HFFc6 (cell line): ENCODE measurements at regions not wholly inside any gene's neighbourhood (a gene's known extent, or its start where the extent isn't known, plus 50 kb on each side); places are given as distances from the start of the nearest gene placed in this dataset.
"Not testable (repeated sequence)": the region's sequence is repeated elsewhere in the genome, so short reads cannot be mapped to it uniquely, and the experiment has no call there.

ENCODE experiments used
- DNase-seq: peaks from one replicate; pipeline ENCODE4 v3.0.0-alpha.2; 2018
- H3K27ac Mint-ChIP-seq: 2 replicates; pipeline ENCODE4 v1.8.0; 2020; ENCODE audit warnings: mild to moderate bottlenecking, mixed read lengths
- H3K27me3 Mint-ChIP-seq: 2 replicates; pipeline ENCODE4 v1.8.0; 2021; ENCODE audit warnings: mild to moderate bottlenecking, moderate library complexity, mixed read lengths; ENCODE audit not compliant: insufficient read depth
- H3K36me3 Mint-ChIP-seq: 2 replicates; pipeline ENCODE4 v1.8.0; 2021; ENCODE audit warnings: low read depth, mixed read lengths
- H3K4me1 Mint-ChIP-seq: 2 replicates; pipeline ENCODE4 v1.8.0; 2020; ENCODE audit warnings: low read depth, mixed read lengths
- H3K4me3 Mint-ChIP-seq: 2 replicates; pipeline ENCODE4 v1.8.0; 2020; ENCODE audit warnings: mild to moderate bottlenecking, moderate library complexity, mixed read lengths
- H3K9me3 Mint-ChIP-seq: 2 replicates; pipeline ENCODE4 v1.8.0; 2020; ENCODE audit warnings: mild to moderate bottlenecking, mixed read lengths
- CTCF ChIP-seq: fragments of 200-600 bp; sonication (generic); IDR thresholded peaks from 2 replicates; pipeline ENCODE4 v1.5.0; 2021; ENCODE audit warnings: antibody characterized with exemption, mild to moderate bottlenecking

- Mint-ChIP-seq H3K4me1 (peaks cover 11% of the 10 kb centered on the region), H3K36me3 (no peaks in the 10 kb centered on the region), H3K9me3 (no peaks in the 10 kb centered on the region), H3K27me3 (peaks cover 10% of the 10 kb centered on the region; the same call in 1 of the 2 replicates), H3K4me3 (no peak overlapping the region), H3K27ac (no peak overlapping the region)
- no peak for DNase-seq
- TF ChIP-seq CTCF: no peak
Observed at GRCh38 chr6:14235653-14236356, 118.2 kb downstream of the CD83 start.

GRCh38 chr6:14239097-14239496 lies 121.5 kb downstream of the CD83 start:
- H3K36me3 Mint-ChIP-seq: no peaks in the 10 kb centered on the region
- no peaks in the 10 kb centered on the region for H3K4me1 Mint-ChIP-seq
- DNase-seq: no peak
- H3K9me3 Mint-ChIP-seq: no peaks in the 10 kb centered on the region
- no peak overlapping the region for H3K4me3 Mint-ChIP-seq
- no peak overlapping the region for H3K27ac Mint-ChIP-seq
- TF ChIP-seq CTCF: no peak
- peaks cover 3% of the 10 kb centered on the region; the same call in 1 of the 2 replicates for H3K27me3 Mint-ChIP-seq

GRCh38 chr6:14240411-14241166 lies 123.0 kb downstream of the CD83 start:
- Mint-ChIP-seq H3K27me3 (peaks cover 3% of the 10 kb centered on the region; the same call in 1 of the 2 replicates), H3K4me3 (no peak overlapping the region), H3K27ac (no peak overlapping the region), H3K9me3 (no peaks in the 10 kb centered on the region), H3K36me3 (no peaks in the 10 kb centered on the region), H3K4me1 (no peaks in the 10 kb centered on the region)
- TF ChIP-seq CTCF: no peak
- no peak for DNase-seq

DNA sequence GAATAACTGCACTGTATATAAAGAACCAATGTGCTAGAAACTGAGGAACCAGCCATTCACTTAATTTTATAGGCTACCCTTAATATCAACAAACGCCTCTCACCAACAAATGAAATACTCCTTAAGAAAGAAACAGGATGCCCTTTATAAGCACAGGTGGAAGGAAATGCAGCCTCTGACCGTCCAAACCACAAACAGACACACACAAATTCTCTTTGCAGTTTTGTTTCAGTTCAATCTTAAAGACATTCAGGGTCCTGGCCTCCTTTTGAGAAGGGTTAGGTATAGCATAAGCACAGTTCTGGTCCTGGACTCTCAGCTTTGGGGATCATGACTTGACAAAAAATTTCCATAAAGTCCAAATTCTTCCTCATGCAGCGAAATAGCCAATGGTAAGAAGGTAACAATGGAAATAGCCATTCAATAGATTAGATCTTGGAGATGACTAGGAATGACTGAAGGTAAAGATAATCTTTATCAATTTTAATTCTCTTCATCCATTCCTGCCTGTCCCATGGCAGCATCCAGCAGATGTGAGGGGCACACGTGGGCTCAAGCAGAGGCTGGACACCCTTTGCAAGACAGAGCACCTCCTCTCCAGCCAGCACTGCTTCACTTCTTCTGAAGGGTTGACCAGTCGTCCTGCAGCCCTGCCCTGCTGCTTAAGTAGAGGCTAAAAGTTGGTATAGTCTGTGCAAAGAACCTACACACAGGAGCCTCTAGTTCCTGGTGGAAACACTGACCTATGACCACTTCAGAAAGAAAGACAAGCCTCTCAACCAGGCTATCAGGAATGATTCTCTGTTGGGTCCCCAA lies 123.9 kb downstream of the CD83 start:
- TF ChIP-seq CTCF: no peak
- no peak overlapping the region for H3K27ac Mint-ChIP-seq
- H3K4me1 Mint-ChIP-seq: no peaks in the 10 kb centered on the region
- H3K9me3 Mint-ChIP-seq: no peaks in the 10 kb centered on the region
- H3K36me3 Mint-ChIP-seq: no peaks in the 10 kb centered on the region
- H3K4me3 Mint-ChIP-seq: no peak overlapping the region
- DNase-seq: no peak
- H3K27me3 Mint-ChIP-seq: peaks cover under 1% of the 10 kb centered on the region; the same call in 1 of the 2 replicates

DNA sequence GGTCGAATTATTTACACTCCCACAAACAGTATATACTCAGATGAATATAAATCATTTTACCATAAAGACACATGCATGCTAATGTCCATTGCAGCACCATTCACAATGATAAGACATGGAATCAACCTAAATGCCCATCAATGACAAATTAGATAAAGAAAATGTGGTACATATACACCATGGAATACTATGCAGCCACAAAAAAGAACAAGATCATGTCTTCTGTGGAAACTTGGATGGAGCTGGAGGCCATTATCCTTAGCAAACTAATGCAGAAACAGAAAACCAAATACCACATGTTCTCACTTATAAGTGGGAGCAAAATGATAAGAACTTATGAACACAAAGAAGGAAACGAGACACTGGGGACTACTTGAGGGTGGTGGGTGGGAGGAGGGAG lies 125.3 kb downstream of the CD83 start:
- H3K27ac Mint-ChIP-seq, H3K9me3 Mint-ChIP-seq, DNase-seq, H3K27me3 Mint-ChIP-seq, H3K4me3 Mint-ChIP-seq, H3K36me3 Mint-ChIP-seq, H3K4me1 Mint-ChIP-seq: not testable (repeated sequence)
